Erythroblast (primary cell): ENCODE measurements at regions not wholly inside any gene's neighbourhood (a gene's known extent, or its start where the extent isn't known, plus 50 kb on each side); places are given as distances from the start of the nearest gene placed in this dataset.
"Not testable (repeated sequence)": the region's sequence is repeated elsewhere in the genome, so short reads cannot be mapped to it uniquely, and the experiment has no call there.

Experiments used
- DNase-seq, 2 experiments: peaks; one replicate each; lab custom pipeline; 2025; lab: John Stamatoyannopoulos, UW
- GATA1 ChIP-seq: IDR thresholded peaks from 2 replicates; pipeline ENCODE4 v1.6.1; 2011; ENCODE audit warnings: low read depth, mild to moderate bottlenecking, control low read depth, low read length, moderate library complexity
- POLR2A ChIP-seq: IDR thresholded peaks from 2 replicates; pipeline ENCODE4 v1.6.1; 2011; ENCODE audit warnings: mild to moderate bottlenecking, low read length

DNA sequence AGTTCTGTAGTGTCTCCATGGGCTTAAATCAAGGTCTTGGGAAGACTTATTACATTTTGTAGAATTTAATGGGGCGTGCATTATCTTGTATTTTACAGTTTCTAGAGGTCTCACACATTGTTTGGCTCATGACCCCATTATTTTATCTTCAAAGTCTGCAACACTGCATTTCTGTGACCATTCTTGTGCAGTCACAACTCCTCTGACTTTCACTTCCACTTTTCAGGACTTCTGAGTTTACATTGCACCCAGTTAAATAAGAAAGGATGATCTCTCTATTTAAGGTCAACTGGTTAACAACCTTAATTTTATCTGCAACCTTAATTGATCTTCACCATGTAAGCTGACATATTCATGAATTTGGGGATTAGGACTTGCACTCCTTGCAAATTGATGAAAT is 1186.6 kb downstream of the MRPL39 start:
- TF ChIP-seq GATA1 (no peak), POLR2A (no peak)
- no peak for DNase-seq

DNA sequence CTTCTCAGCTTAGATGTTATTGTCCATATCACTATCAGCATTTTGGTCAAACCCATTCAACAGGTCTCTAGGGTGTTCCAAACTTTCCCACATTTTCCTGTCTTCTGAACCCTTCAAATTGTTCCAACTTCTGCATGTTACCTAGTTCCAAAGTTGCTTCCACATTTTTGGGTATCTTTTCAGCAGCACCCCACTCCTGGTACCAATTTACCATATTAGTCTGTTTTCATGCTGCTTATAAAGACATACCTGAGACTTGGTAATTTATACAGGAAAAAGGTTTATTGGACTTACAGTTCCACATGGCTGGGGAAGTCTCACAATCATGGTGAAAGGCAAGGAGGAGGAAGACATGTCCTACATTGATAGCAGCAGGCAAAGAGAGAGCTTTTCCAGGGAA is 1187.6 kb downstream of the MRPL39 start:
- DNase-seq: not testable (repeated sequence)

DNA sequence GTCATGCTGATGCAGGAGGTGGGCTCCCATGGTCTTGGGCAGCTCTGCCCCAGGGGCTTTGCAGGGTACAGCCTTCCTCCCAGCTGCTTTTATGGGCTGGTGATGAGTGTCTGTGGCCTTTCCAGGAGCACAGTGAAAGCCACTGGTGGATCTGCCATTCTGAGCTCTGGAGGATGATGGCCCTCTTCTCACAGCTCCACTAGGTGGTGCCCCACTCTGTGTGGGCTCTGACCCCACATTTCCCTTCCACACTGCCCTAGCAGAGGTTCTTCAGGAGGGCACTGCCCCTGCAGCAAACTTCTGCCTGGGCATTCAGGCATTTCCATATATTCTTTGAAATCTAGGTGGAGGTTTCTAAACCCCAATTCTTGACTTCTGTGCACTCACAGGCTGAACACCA is 1188.6 kb downstream of the MRPL39 start:
- no peak for TF ChIP-seq POLR2A
- DNase-seq: no peak

DNA sequence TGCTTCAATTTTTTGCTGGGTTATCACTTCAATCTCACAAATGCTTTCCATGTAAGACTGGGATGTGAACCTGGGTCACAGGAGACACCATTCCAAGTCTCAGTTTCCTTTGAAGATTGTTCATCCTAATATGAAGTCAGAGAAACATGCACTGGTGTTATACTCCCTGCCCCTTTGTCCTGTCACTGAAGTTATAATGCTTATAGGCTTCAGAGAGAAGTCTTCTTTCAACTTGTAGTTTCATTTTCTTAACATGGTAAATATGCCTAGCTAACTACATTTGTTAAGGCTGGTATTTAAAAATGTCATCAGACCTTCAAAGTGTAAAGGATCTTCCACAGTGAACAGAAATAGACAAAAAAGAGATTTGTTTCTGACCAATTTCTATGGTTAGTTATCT is 1195.9 kb downstream of the MRPL39 start:
- no peak for TF ChIP-seq POLR2A
- no peak for TF ChIP-seq GATA1

DNA sequence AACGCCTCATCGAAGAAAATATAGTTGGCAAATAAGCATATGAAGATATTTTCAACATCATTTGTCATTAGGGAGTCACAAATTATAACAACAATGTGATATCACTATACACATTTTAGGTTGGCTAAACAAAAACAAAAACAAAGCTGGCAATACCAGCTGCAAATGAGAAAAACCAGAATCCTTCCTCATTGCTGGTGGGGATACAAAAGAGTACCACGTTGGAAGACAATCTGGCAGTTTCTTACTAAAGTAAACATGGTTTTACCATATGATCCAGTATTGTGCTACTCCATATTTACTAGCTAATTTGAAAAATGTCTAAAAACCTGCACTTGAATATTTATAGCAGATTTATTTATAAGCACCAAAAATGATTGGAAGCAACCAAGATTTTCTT is 1204.1 kb downstream of the MRPL39 start:
- no peak for TF ChIP-seq GATA1
- TF ChIP-seq POLR2A: no peak
- DNase-seq: no peak

More for the DNA sequence above, 1195.9 kb downstream of the MRPL39 start:
- no peak for DNase-seq

DNA sequence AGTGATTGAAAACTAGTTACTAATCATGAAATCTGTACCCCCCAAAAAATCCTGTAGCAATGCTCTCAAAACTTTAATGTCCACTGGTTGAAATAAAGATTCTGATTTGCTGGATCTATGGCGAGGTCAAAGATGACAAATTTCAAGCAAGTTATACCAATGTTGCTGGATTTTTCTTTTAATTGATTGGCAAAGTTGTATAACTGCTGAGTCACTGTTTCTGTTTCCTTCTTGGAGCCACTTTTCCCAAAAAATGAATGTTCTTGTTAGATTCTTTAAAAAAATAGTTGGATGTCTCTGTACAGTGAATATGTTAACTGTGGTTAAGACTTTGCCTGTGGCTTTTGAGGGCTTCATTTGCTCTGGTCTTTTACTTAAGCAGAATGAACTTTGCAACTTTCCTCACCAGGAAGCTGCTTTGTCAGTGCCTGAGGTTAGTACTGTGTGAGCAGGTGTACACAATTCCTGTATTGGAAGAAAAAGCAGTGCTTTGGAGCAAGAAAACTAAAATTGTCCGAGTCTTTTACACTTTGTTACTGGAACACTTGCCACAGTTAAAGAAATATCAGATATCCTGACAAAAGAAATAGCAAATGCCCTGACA is 1211.9 kb downstream of the MRPL39 start:
- no peak for DNase-seq
- TF ChIP-seq POLR2A: no peak
- TF ChIP-seq GATA1: no peak

DNA sequence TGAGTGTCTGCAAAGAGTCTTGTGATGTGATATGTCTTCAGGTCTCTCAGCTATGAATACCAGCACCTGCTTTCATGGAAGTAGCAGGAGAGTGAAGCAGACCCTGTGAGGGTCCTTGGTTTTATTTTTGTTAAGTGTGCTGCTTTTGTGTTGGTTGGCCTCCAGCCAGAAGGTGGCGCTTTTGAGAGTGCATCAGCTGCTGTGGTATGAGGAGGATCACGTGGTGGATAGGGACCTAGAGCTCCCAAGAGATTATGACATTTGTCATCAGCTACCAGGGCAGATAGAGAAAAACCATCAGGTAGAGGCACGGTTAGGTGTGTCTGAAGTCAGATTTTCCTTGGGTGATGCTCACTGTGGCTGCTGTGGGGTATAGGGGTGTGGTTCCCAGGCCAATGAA is 1232.1 kb downstream of the MRPL39 start:
- TF ChIP-seq POLR2A (no peak), GATA1 (no peak)
- DNase-seq: peak; percentile 20 to 32

DNA sequence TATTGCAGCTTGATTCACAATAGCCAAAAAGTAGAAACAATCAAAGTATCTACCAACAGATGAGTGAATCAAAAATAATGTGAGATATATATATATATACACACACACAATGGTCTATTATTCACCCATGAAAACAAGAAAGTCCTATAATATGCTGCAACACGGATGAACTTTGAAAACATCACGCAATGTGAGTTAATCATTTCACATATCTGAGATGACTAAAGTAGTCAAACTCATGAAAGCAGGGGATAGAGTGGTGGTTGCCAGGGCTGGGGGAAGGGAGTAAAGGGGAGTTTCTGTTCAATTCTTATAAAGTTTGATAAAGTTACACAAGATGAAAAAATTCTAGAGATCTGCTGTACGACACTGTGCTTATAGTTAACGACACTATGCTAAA is 1234.8 kb downstream of the MRPL39 start:
- TF ChIP-seq GATA1 (no peak), POLR2A (no peak)
- DNase-seq: no peak

DNA sequence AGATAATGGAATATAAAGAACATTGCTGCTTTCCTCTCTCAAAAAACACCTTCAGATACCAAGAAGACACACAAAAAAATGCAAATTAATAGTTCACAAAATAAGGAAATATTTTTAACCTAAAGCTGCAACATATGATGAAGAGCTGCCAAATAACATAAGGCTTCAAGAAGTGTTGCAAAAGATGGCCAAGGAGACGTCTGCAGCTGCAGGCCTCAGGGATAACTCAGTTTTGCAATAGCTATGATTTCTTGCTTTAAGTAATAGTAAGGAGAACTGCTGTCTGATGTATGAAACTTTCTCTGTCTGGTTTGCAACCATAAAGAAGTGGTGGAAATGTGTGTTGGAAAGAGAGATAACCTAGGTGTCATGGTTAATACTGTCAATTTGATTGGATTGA is 1237.5 kb downstream of the MRPL39 start:
- DNase-seq: no peak
- TF ChIP-seq GATA1 (no peak), POLR2A (no peak)

DNA sequence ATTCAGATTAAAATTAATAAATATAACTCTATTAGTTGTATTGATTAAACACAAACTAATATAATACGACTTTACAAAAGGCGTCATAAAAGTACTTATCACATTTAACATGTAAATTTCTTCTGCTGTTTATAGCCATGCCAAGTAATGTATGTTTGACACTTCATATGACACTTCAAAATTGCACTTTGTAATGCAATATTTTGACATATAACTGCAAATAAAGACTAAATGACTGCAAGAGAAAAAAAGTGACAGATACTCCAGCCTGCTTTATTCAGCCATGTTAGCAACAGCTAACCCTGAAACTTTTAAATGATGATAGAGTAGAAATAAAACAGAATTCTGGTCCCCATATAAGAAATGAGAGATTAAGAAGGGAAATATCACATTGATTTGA is 1238.0 kb downstream of the MRPL39 start:
- DNase-seq: no peak
- no peak for TF ChIP-seq POLR2A
- TF ChIP-seq GATA1: no peak

DNA sequence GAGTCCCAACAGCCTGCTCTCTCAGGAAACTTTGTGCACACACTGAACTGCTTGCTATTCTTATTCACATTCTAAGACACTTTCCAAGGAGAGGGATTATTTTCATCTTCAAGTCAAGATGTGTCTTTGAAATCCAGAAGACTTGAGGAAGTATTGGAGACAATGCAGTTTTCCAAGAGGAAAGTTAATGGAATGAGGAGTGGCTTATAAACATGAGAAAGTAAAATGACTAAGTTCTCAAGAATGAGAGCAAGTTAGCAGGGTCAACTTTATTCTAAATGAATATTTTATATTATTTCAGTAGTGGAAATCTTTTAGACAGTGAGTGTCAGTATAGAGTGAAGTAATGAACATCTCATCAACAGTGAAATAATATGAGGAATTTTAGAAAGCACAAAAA is 1239.3 kb downstream of the MRPL39 start:
- TF ChIP-seq POLR2A: no peak
- TF ChIP-seq GATA1: no peak
- DNase-seq: no peak

DNA sequence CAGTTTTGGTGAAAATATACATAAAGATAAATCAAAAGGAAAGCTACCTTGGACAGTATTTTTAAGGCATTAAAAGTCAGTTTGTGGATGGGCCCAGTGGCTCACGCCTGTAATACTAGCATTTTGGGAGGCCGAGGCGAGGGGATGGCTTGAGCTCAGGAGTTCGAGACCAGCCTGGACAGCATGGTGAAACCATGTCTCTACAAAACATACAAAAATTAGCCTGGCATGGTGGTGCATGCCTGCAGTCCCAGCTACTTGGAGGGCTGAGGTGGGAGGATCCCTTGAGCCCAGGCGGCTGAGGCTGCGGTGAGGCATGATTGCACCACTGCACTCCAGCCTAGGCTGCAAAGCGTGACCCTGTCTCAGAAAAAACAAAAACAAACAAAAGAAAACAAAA is 1253.8 kb downstream of the MRPL39 start:
- DNase-seq: no peak
- TF ChIP-seq GATA1: no peak
- TF ChIP-seq POLR2A: no peak

DNA sequence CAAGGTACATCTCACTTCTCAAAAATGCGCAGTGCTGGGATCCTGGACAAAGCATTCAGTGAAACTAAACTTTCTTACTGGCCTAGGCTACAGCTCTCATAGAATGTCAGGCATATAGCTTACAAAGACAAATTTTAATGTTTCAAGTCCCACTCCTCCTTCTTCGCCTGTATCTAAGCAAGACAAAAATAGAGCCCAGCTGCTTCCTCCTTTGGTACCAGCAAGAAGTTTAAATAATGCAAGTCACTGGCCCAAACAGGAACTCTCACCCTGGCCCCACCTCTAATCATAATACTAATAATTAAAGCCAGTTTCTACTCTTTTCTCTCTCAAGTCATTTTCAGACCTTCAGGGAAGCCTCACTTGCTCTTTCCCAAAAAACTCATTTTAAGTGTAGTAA is 1267.9 kb downstream of the MRPL39 start:
- no peak for TF ChIP-seq POLR2A
- no peak for TF ChIP-seq GATA1
- DNase-seq: no peak

DNA sequence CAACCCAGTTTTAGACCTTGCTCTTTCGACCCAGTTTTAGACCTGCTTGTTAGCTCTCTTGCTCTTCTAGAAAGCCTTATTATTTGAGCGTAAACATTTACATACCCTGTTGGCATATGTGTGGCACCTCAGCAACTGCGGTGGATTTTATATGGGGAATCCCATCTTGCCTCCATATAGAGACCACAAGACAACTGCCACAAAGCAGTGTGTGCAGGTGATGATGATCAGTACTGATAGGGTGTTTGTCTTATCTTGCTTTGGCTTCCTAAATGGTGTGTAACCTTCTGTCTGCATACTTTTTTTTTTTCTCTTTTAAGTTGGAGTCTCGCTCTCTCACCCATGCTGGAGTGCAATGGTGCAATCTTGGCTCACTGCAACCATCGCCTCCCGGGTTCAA is 1270.8 kb downstream of the MRPL39 start:
- DNase-seq: no peak
- TF ChIP-seq GATA1: no peak

DNA sequence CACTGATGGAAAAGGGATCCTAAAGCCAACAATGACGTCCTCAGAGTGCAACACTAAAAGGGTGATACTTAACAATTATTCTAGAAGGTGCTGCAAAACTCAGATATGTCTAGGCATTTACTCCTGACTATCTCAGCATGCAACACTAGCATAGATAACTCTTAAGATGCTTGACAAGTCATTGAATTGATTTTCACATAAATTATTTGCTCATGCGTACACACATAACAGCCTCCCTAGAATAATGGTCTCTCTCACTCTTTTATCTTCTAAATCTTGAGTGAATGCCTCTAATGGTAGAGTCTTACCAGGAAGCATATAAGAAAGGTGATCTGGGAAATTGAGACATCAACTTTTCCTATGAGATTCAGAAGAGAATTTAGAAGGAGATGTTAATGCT is 1283.7 kb downstream of the MRPL39 start:
- no peak for DNase-seq
- TF ChIP-seq GATA1 (no peak), POLR2A (no peak)

DNA sequence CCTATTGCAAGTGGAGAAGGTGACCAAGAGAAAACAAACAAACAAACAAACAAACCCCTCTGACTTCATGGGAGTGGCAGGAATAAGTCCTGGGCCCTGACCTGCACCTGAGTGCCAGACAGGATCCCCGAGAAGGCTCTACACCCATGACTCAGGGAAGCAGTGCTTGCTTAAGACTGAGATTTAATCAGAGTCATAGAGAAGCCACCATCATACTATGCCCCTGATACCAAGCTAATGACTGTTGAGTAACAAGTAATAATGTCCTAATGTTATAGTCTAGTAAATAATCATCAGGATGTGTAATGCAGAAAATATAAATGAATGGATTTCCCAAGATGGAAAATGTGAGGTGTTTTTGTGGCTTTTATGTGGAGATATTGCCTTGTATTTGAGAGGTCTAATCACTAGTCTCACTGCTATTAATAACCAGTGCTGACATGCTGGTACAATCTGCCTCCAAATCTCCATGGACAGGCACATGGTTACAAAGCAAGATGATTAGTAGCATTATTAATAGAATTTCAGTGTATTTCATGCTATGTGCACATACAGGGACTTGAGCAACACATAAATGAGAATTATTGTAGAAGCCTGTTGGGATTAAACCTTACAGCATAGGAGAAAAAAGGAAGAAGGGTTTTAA is 1290.9 kb downstream of the MRPL39 start:
- DNase-seq: no peak
- TF ChIP-seq POLR2A (no peak), GATA1 (no peak)
